Fibroblast of skin of right quadriceps (primary cell): ENCODE measurements at regions not wholly inside any gene's neighbourhood (a gene's known extent, or its start where the extent isn't known, plus 50 kb on each side); places are given as distances from the start of the nearest gene placed in this dataset.
"Not testable (repeated sequence)": the region's sequence is repeated elsewhere in the genome, so short reads cannot be mapped to it uniquely, and the experiment has no call there.

Source experiments
- DNase-seq: peaks from one replicate; pipeline ENCODE4 v3.0.0-alpha.2; 2013

DNA sequence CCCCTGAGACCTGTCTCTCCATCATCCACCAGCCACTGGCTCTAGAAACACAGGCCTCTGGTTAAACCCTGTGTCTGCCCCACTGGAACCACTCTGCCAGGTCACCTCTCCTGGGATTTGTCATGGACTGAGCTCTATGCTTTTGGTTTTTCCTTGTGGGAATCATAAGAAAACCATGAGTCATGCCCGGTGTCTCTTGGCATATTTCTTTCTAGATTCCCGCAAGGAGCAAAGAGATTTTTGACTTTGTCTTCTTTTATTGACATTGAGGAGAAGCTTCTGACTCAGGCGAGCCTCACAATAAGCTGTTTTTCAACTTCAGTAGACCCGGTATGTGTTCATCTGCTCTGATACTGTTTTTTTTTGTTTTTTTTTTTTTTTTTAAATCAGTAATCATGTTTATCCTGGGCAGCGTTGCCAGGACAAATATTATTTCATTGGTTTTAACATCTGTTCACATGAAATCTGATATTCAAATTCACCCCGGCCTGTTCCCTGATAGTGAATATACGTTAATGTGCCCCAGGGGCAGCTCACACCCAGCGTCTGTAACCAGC lies 207.1 kb downstream of the ACKR3 start:
- DNase-seq, result peak; percentile 92

DNA sequence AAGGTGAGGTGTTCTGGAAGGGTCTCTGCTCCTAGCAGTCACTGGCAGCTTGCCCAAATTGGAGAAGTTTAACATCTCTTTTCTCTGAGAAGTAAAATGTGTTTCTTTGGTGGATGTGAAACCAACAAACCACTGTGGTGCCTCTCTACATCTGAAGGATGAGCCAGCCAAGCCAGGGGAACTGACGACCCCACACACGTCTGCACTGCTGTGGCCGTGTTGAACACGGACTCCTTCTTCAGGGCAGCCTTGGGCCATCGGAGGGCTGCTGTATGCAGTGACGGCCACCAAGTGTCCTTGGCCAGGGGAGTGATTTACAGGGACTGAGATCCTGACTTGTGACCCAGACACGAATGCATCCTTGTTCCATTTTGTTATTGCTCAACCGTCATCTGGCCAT lies 207.8 kb downstream of the ACKR3 start:
- no peak for DNase-seq

DNA sequence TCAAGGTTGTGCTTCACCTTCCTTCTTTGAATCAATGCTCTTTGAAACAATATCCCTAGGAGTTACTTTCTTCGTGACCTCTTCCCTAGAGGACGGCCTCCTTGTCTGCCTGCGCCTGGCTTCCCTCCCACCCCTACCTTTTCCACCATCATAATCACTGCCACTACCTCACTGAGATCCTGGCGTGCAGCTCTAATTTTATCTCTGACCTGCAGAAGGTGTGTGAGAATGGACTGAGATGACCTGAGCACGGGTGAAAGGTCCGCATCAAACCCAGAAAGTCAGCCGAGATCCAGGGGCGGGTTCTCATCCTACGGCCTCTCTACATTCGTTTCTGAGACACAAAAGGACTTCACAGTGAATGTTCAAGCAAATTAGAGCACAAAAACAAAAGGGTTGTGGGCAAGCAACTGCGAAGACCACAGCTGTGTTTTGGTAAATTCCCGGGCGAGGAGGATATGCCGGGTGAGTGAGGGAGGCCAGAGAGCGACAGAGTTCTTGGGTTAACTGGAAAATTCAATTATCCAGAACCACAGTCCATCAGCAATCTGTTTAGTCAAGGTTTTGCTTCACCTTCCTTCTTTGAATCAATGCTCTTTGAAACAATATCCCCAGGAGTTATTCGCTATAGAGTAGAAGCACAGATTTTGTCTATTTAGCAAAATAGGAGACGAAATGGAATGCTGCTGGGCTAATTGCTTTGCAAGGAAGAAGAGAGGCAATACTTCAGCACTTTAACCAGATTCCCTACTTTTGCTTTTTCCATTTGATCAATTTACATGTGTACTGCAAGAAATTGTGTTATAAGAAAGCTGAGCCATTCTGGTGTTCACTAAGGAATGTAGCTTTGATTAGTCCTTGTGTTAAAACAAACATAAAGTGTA lies 212.6 kb downstream of the ACKR3 start:
- DNase-seq, result no peak

DNA sequence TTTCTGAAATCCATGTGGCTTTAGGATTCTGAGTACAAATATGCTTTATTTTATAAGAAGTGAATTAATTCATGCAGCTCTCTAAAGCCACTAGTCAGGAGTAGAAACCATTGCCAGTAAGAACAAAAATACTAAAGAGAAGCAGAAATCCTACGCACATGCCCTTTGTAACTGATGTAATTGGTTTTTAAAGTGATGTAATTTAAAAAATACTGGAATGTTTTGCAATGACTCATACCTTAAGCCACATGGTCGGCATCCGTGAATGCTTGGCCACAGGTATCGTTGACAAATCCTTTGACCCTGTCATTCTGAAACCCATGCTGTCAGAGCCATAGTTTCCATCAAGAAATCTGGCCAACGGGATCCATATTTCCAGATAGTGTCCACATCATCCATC lies 213.3 kb downstream of the ACKR3 start:
- DNase-seq, result no peak

DNA sequence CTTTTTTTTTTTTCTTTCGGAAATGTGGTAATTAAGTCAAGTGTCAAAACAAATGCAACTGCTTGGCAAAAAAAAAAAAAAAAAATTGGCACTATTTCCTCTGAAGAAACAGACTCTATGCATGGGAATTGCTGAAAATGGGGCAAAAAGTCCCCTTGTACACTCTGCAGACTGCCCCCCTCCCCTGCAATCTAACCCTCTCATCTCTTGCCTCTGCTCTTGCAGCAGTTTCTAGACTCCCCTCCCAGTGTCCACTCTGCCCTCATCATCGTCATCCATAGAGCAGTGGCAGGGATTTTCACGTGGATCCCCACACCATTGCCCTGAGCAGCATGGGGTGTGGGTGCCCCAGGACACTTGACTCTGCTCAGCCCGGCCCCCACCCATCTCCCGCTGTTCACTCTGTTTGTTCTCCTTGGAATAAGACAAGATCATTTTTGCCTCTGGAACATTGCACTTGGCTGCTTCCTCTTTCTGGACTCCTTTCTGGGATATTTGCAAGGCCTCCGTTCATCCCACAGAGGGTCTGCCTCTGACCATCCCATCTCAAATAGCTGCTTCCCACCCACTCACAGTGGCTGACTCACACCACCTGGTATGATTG lies 213.9 kb downstream of the ACKR3 start:
- no peak for DNase-seq

DNA sequence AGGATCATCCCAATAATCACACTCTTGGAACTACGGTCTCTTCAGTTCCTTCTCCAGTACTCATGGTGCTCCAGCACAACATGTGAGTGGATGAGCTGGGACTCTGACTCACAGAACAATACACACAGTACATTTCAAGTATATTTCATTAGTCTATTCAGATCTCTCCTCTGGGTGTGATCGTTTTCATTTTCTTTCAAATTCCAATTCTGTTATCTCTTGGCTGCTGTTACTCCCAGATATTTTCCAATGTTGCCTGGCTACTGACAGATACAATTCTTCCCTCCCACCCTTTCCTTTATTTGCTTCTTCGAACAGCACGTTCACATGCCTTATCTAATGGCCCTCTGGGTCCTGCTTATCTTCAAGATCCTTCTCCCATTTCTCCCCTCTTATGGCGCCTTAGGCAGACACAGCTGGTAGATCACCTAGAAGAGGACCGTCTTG lies 216.0 kb downstream of the ACKR3 start:
- DNase-seq, result no peak

DNA sequence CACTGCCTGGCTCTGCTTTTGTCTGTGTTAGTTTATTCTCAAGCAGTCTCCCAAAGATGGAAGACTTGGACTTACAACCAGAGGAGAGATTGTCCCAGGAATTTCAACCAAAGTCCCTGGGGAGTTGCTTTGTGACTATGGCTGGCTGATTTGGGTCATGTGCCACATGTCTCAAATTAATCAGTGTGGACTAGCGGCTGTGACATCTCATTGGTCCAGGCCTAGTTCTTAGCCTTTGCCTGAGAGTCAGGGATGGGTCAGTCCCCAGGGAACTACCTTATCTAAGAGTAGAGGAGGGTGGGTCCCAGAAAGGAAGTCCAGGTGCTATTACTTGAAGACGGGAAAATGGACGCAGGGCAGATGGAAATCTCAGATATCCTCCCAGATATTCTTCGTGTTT lies 217.1 kb downstream of the ACKR3 start:
- no peak for DNase-seq

DNA sequence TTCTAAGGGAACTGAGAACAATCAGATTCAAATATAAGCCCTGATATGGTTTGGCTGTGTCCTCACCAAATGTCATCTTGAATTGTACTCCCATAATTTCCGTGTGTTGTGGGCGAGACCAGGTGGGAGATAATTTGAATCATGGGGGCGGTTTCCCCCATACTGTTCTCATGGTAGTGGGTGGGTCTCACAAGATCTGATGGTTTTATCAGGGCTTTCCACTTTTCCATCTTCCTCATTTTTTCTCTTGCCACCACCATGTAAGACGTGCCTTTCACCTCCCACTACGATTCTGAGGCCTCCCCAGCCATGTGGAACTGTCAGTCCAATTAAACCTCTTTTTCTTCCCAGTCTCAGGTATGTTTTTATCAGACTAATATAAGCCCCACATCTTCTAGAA lies 217.8 kb downstream of the ACKR3 start:
- not testable (repeated sequence) for DNase-seq

DNA sequence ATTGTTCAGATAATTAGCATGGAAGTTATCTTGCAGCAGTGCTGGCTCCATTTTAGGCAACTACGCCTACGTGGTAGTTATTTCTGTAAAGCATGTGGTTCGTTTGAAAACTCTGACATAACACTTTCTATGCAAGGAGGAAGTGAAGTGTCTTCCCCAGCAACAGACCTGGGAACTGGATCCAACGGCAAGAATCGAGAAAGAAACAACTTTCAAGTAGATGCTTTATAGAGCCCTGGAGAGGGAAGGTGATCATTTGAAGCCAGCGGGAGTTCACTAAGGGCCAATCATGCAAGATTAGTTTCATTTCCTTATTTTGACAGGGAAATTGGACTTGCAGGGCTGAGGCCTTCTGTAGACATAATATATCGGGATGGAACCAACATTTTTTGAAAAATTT lies 218.3 kb downstream of the ACKR3 start:
- no peak for DNase-seq

DNA sequence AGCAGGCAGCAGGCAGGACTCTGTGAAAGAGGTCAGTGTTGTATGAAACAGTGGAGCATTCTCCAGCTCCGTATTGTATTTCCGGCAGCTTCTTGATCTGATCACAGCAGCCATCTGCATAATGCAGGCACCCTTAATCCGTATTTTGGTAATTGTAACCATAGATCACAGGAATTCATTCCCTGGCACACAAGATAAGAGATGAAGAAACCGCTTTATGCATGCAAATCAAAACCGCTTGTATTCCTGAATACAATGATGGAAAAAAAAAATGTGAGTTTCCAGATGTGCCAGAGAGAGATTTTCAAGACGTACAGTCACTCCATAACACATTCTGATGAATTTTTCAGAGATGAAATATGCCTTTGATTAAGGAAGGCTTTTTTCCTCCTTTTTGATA lies 221.3 kb downstream of the ACKR3 start:
- DNase-seq, result peak; percentile 81

DNA sequence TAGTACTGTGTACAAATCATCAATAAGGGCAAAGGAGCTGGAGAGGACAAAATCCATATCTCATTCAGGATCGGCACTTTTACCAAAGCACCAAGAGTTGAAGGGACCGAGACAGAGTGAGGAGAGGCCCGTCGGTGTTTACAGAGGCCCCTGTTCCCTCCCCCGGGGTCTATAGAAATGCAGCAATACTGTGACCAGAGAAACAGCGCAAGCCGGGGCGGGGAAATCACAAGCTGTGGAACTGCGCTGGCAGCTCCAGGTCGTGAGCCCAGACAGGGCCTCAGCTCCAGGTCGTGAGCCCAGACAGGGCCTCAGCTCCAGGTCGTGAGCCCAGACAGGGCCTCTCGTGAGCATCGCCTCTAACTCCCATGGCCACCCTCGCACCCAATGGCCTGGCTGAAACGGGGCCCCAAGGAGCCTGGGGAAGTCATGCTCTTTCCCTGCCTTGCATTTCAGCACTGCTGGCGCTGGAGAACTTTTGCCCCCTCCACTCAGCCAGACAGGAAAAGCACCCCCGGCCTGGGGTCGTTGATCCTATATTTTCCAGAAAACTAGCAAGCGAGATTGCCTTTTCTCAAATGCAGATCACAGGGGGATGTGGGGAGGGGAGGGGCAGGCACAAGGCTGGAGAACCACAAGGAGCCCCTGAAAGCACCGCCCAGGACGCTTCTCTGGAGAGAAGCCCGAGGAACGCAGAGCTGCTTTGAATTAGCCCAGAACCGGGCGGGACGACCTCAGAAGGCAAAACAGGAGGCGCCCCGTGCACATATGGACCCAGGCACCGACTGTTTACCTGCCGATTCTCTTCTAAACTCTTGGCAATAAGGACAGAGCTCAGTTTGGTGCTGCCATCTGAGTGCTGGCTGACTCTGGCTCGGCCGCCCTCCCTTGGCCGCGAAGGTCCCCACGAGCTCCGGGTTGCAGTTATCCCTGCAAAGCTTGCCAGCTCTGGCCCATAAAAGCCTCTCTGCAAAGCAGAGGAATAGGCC lies 223.7 kb downstream of the ACKR3 start:
- DNase-seq, result no peak

DNA sequence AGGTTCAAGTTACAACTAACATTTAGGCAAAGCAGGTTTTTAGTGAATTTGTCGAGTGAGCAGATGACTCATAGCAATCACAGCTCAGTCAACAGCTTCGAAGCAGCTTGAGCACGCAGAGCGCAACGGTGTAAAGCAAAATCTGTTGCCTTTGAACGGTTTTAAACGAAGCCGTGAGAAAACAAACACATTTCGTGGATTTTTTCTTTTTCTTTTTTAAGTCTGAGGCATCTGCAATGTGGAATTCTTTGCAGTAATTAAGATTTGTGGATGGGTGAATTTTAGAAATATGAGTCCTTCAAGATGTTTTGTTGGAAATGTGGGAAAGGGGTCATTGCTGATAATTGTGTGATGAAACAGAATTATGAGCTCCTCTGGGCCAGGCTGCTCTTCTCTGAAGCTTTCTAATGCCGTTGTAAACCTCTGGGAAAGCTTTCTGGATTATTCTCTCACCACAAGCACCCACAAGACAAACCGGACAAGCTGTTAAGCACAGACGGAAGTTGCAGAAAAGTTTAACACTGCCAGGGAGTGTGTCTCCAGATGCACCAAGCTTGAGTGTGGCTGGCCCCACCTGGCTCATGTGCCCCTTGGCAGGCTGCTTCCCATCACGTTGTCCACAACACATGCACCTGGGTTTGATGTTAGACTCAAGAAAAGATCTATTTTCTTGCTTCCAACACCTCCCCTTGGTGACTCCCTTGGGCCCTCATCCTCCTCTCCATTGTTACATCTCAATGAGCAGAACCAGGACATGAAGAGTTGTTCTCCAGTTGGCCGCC lies 224.7 kb downstream of the ACKR3 start:
- peak; percentile 86 for DNase-seq

DNA sequence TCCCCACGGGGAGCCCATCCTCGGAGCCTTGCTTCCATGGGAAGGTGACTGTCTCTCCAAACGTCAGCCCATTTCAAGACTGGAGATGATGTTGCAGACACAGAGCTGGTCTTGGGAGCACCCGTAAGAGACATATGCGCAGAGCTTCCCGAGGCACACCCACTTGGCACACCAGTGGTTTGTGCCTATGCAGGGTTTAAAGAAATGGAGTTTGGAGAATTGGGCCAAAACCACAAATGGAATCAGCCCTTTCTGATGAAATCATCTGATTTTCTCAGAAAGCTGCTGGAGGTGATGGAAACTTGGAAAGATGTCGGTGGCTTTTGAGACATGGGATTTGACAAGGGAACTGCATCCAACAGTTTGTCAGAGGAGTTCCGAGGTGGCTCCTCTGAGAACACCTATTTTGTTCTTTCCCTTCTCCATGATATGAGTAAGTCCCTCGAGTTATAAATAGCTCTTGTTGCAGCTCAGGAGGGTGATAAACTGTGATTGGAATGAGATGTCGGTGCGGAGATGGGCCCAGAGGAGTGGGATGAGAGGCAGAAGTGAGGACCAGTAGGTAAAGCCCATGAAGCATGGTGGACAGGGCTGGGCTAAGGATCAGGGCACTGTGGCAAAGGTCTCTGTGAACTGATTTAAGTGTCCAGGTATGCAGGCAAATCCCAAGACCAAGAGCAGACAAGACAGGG lies 225.7 kb downstream of the ACKR3 start:
- DNase-seq, result no peak

DNA sequence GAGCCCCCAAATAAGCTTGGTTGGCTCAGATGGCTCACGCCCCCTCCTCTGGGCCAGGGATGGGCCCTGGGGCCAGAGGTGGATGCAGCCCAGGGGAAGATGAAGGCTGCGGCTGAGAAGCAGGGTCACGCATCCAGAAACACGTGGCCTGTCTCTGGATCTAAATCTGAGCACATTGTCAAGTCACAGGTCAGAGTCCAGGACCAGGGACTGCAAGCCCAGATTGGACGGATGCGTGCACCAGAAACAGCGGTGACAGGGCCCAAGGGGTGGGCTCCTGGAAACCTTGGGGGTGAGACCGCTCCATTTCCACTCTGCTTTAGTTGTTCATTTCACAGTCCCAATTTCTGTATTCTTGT lies 226.2 kb downstream of the ACKR3 start:
- DNase-seq, result no peak

DNA sequence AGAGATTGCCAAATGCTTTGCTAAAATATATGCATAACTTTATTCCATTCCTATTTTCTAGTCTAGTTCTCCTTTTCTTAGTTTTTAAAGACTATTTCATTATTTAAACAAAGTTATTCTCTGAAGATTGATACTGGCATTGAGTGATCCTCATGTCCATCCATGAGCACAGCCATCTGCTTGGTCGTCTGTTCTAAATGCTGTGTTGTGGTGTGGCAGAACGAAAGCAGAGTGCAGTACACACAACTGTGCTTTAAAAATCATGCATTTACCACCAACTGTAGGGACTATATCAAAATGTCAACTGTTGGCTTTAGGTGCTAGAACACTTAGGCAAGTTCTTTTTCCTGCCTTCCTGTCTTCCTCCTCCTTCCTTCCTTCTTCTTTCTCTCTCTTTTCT lies 226.6 kb downstream of the ACKR3 start:
- DNase-seq, result no peak

DNA sequence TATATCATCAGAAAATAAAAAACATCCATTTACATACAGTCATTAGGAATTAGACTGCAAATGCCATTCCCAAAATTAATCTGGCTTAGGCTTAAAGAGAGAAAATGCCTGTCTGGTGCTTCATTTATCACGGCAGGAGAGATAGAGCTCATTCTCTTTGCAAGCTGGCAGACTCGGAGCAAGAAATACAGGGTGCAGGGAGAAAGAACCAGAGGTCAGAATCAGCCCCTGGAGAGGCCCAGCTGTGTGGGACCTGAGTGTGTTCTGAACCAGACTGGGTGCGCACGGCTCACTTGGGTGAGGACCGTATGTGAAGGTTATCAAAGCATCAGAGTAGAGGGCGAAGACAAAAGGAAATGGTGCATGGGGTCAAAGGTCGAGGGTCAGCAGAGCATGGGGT lies 227.8 kb downstream of the ACKR3 start:
- no peak for DNase-seq

DNA sequence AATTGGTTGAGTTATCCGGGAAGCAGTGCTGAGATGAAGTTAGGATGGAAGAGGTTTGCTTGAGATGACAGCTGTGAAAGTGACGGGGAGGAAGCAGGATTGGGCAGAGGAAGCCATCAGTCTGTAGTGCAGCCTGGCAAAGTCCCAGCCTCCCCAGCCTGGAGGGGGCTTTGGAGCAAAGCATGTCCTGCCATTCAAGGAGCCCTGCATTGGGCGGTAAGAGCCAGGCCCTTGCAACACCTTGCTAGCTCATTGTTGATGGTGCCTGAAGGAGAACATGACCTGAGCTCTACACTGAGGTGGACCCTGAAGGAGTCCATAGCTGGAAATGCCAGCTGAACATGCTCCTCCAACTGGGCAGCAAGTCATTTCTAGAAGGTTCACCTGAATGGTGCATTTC lies 228.9 kb downstream of the ACKR3 start:
- DNase-seq, result no peak

DNA sequence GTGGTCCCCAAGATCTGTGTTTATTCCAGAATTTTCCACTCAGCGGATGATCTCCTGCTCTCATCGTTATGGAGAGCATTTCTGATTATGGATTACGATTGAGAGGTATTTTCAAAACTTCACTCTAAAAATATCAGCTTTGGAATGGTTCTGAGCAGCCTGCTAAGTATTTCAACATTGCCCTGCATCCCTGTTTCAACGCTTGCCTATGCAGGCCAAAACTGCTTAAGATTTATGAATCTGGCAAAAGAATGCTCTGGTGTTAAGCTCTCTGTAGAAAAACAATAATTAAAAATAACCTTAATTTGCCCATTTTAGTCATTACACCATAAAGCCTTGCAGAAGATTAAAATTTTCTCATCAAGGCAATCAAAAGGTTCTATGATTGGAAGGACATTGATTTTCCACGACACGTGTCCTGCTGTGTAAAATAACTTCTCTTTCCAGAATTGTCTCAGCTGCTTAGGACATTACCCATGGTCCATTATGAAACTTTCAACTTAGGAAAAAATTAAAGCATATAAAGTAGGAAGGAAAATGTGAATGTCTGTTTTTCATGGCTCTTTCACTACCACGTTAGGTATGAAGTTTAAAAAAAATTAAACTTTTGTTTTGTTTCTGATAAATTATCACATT lies 229.9 kb downstream of the ACKR3 start:
- no peak for DNase-seq

DNA sequence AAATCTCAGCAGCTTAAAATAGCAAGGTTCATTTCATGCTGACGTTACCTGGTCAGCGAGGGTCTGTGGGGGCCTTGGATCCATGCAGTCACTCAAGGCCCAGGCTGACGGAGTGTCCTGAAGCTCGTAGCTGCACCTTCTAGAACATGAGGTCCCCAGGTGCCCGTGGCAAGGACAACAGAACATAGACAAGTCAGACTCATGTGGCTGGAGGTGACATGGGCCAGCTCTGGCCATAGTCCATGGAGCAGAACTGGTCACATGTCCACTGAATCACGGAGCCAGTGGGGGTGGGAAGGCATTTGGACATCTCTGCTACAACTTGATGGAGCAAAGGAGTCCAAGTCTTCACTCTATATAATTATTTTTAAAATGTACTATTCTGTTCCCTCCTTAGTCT lies 233.2 kb downstream of the ACKR3 start:
- DNase-seq, result no peak

DNA sequence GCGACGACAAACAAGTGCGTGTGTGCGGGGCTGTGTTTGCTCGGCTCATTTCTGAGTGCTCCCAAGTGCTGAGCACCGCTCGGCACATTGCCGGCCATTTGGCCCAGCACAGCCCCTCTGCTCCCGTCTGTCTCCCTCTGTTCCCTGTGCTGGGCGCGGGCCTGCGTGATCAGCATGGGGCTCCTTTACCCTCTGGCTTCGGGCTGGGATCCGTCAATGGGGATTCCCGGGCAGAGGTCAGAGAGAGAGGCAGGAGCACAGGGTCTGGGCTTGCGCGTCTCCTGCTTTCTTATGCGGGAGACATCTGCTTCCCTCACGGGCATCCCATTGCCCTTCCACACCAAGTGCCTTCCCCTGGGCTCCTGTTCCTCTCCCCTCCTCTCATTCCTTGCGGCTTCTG lies 234.0 kb downstream of the ACKR3 start:
- no peak for DNase-seq
